SK-N-SH (cell line): ENCODE measurements at regions not wholly inside any gene's neighbourhood (a gene's known extent, or its start where the extent isn't known, plus 50 kb on each side); places are given as distances from the start of the nearest gene placed in this dataset.

Source experiments
- ELF1 ChIP-seq: IDR thresholded peaks from 2 replicates; pipeline ENCODE4 v1.4.0; 2012
- FOXJ3 ChIP-seq: sonication (generic); formaldehyde crosslinking; IDR thresholded peaks from 2 replicates; pipeline ENCODE4 v1.5.1; 2020; ENCODE audit warnings: mild to moderate bottlenecking, missing genetic modification reagents
- TF ChIP-seq, protein P1 (sequence below): fragments of 200-600 bp; sonication (generic); IDR thresholded peaks from 2 replicates; pipeline ENCODE4 v1.6.1; 2017; ENCODE audit warnings: antibody characterized with exemption, mild to moderate bottlenecking, moderate library complexity
- TF ChIP-seq, protein P2 (sequence below): fragments of 150-350 bp; IDR thresholded peaks from 2 replicates; pipeline ENCODE4 v1.6.1; 2016; ENCODE audit warnings: mild to moderate bottlenecking, low read depth, low read length
- TF ChIP-seq, protein P3 (sequence below): IDR thresholded peaks from 2 replicates; pipeline ENCODE4 v1.6.1; 2012; ENCODE audit warnings: mild to moderate bottlenecking, low read depth, low read length, moderate library complexity

DNA sequence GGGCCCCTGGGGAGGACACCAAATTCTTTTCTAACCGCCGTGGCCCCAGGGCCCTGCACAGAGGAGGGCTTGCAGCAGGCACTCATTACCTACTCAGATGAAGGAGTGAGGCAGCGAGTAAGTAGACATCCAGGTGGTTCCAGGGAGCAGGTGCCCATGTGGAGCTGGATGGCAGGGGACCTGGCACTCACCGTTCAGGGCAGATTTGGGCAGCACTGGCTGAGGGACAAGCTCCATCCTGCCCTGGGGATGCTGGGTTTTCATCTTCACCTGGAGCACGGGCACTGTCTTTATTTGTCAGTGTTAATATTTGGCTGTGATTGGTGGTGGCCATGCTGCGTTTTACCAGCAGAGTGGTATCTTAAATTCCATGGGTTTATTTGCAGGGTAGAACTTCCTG, 1182.7 kb downstream of the BRD1 start:
- TF ChIP-seq, protein P1, sequence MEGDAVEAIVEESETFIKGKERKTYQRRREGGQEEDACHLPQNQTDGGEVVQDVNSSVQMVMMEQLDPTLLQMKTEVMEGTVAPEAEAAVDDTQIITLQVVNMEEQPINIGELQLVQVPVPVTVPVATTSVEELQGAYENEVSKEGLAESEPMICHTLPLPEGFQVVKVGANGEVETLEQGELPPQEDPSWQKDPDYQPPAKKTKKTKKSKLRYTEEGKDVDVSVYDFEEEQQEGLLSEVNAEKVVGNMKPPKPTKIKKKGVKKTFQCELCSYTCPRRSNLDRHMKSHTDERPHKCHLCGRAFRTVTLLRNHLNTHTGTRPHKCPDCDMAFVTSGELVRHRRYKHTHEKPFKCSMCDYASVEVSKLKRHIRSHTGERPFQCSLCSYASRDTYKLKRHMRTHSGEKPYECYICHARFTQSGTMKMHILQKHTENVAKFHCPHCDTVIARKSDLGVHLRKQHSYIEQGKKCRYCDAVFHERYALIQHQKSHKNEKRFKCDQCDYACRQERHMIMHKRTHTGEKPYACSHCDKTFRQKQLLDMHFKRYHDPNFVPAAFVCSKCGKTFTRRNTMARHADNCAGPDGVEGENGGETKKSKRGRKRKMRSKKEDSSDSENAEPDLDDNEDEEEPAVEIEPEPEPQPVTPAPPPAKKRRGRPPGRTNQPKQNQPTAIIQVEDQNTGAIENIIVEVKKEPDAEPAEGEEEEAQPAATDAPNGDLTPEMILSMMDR, result no peak
- TF ChIP-seq, protein P2, sequence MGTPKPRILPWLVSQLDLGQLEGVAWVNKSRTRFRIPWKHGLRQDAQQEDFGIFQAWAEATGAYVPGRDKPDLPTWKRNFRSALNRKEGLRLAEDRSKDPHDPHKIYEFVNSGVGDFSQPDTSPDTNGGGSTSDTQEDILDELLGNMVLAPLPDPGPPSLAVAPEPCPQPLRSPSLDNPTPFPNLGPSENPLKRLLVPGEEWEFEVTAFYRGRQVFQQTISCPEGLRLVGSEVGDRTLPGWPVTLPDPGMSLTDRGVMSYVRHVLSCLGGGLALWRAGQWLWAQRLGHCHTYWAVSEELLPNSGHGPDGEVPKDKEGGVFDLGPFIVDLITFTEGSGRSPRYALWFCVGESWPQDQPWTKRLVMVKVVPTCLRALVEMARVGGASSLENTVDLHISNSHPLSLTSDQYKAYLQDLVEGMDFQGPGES, result no peak
- TF ChIP-seq ELF1 (no peak), FOXJ3 (no peak)
- TF ChIP-seq, protein P3, sequence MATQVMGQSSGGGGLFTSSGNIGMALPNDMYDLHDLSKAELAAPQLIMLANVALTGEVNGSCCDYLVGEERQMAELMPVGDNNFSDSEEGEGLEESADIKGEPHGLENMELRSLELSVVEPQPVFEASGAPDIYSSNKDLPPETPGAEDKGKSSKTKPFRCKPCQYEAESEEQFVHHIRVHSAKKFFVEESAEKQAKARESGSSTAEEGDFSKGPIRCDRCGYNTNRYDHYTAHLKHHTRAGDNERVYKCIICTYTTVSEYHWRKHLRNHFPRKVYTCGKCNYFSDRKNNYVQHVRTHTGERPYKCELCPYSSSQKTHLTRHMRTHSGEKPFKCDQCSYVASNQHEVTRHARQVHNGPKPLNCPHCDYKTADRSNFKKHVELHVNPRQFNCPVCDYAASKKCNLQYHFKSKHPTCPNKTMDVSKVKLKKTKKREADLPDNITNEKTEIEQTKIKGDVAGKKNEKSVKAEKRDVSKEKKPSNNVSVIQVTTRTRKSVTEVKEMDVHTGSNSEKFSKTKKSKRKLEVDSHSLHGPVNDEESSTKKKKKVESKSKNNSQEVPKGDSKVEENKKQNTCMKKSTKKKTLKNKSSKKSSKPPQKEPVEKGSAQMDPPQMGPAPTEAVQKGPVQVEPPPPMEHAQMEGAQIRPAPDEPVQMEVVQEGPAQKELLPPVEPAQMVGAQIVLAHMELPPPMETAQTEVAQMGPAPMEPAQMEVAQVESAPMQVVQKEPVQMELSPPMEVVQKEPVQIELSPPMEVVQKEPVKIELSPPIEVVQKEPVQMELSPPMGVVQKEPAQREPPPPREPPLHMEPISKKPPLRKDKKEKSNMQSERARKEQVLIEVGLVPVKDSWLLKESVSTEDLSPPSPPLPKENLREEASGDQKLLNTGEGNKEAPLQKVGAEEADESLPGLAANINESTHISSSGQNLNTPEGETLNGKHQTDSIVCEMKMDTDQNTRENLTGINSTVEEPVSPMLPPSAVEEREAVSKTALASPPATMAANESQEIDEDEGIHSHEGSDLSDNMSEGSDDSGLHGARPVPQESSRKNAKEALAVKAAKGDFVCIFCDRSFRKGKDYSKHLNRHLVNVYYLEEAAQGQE, result no peak
